ENCODE measurements at regions not wholly inside any gene's neighbourhood (a gene's known extent, or its start where the extent isn't known, plus 50 kb on each side); places are given as distances from the start of the nearest gene placed in this dataset.

DNA sequence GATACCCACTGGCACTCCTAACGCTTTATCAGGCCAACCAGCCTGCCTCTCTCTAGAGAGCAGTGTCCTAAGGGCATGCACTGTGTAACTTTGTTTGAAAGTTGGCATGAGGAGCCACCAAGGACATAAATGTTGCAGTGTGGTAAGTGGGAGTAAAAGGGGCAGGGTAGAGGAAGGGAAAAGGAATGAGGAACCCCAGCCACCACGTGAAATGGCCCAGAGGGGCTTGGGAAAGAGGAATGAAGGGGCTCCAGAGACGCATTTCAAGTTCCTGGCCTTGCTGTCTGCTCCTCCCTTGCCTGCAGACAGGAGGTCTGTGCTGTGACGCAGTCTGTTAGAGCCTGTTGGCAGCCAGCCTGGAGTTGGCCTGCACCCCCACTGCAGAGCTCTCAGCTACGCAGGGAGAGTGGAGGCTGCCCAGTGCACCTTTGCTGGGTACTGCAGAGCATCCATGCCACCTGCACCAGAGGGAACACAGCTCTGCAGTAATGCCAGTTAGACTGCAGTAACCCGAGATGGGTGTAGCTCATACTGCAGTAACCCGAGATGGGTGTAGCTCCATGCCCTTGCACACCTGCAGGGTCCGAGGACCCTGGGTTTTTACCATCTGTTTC lies 86.8 kb upstream of the SNAP25 start:
- TF ChIP-seq, protein P1, sequence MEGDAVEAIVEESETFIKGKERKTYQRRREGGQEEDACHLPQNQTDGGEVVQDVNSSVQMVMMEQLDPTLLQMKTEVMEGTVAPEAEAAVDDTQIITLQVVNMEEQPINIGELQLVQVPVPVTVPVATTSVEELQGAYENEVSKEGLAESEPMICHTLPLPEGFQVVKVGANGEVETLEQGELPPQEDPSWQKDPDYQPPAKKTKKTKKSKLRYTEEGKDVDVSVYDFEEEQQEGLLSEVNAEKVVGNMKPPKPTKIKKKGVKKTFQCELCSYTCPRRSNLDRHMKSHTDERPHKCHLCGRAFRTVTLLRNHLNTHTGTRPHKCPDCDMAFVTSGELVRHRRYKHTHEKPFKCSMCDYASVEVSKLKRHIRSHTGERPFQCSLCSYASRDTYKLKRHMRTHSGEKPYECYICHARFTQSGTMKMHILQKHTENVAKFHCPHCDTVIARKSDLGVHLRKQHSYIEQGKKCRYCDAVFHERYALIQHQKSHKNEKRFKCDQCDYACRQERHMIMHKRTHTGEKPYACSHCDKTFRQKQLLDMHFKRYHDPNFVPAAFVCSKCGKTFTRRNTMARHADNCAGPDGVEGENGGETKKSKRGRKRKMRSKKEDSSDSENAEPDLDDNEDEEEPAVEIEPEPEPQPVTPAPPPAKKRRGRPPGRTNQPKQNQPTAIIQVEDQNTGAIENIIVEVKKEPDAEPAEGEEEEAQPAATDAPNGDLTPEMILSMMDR (IDR thresholded peaks at IDR 0.05), result peak in 2 of 12 donors; percentile 9 to 34
- TF ChIP-seq POLR2A (IDR thresholded peaks at IDR 0.05), result no peak
